ENCODE measurements at regions not wholly inside any gene's neighbourhood (a gene's known extent, or its start where the extent isn't known, plus 50 kb on each side); places are given as distances from the start of the nearest gene placed in this dataset.
"Not testable (repeated sequence)": the region's sequence is repeated elsewhere in the genome, so short reads cannot be mapped to it uniquely, and the experiment has no call there.

DNA sequence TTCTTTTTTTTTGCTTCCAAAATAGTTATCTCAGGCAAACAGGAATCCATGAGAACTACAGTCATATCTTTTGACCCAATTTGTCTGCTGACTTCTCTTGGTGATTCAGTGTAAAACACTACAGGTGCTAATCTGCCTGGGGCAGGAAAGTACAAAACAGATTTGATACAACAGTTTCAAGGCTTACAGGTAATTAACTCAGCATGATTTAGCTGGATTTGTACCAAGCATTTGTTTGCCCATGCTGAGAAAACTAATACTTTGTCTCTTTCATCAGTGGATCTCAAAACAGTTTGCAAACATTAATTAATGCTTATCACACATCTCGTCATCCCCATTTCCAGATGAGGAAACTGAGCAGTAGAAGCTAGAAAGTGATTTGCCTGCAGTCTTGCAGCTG, 312.5 kb upstream of the SEMA6A start:
- DNase-seq (ENCODE audit: low spot score), result no peak

DNA sequence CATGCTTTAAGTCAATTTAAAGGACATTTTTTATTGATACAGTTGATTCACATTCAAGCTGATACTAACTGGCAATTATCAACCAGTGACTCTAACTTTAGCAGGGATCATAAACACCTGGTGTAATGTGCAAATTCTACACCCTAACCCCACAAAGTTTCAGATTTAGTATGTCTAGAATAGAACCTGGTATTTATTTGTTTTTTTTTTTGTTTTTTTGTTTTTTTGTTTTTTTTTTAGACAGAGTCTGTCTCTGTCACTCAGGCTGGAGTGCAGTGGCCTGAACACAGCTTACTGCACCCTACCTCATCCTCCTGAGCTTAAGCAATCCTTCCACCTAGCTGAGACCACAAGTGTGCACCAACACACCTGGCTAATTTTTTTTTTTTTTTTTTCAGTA, 311.2 kb upstream of the SEMA6A start:
- no peak for DNase-seq (ENCODE audit: low spot score)

DNA sequence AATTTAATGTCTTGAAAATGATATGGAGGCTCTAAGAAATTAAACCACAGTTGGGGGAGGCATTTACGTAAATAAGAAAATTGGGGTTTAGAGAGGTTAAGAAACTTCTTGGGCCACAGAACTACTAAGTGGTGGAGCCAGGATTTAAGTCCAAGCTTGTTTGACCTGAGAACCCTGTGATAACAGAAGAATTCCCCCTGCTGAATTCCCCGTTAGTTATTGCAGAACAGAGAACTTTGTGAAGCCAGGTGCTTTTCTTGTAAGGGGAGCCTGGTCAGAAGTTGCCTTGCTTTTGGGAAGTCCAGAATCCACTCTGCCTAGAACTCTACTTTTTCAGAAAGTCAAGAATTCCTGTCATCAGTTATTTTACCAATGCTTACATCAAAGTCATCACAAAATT, 309.3 kb upstream of the SEMA6A start:
- no peak for DNase-seq (ENCODE audit: low spot score)

DNA sequence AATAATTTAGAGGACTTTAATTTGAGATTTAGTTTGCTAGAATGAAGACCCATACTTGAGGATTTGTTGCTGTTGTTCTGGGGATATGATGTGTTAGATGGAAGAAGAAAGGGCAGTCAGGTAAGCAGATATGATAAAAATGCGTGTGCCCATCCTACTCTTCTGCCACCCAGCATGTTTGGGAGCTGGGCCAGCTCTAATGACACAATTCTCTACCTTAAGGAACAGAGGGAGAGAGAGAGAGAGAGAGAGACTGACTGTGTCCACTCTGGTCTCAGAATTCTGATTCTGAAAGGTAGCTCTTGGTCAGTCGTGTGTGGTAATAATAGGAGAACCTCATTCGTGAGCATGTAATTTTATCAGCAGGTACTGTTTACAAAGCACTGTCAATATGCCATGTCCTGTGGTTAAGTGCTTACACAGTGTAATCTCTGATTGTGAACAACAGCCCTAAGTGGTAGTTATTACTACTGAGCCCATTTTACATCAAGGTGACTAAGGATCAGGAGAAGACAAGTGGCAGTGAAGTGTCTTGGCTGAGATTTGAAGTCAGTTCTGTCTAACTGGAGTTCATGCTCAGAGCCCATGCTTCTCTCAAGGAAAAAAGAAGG, 307.4 kb upstream of the SEMA6A start:
- no peak for DNase-seq (ENCODE audit: low spot score)

DNA sequence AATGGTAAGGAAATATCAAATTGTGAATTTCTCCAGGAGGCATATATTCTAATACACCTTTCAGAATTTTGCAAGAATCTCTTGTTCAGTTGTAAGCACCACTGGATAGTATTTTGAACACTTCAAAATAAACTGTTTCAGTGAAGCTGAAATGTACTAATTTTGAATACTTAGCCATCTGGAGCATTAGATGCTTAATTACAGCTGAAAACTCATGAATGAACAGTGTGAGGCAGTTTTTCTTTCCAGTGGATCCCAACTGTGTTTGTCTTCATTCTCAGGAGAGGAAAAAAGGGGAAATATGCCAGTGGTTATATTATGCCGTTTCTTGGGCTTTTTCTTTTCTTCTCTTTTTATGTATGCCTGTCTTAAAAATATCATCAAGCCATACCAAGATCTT, 306.0 kb upstream of the SEMA6A start:
- DNase-seq (ENCODE audit: low spot score), result no peak

DNA sequence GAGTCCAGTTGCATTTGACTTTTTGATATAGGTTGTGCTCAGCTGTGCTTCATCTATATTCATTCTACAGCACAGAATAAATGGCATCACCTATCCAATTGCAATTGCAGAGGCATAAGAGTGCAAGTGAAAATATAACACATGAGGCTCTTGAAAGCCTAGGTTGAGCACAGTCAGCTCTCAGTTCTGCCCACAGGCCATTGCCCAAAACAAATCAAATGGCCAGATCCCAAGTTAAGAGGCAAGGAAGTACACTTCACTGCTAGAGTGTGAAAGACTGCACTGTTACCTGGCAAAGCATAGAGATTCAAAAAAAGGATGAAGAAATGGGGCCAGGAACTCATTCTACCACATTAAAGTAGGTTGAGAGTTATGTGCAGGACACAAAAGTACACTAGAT, 305.5 kb upstream of the SEMA6A start:
- DNase-seq (ENCODE audit: low spot score), result no peak

DNA sequence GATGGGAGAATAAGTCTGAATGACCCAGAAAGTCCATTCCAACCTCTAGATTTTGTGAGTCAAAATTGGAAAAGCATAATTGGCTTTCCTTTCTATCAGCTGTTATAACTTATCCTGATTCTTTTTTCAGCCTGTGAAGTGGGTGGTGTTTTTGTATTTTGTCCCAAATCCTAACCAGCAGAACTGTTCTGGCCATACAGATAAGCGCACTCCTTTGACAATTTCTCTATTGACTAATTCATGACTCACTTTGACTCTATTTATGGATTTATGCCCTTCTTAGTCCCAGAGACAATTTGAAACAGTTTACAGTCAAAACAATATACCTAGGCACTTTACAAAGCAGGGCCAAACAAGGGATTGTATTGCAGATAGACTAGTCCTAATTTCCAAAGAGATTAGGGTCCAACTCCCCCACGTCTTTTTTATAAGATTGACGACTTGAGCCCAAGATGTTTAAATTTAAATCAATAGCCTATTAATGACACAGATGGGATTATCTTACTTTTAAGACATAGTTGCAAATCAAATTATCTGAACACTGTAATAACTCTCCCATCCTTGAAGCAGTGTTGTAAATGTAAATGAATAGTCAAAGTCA, 301.7 kb upstream of the SEMA6A start:
- no peak for DNase-seq (ENCODE audit: low spot score)

DNA sequence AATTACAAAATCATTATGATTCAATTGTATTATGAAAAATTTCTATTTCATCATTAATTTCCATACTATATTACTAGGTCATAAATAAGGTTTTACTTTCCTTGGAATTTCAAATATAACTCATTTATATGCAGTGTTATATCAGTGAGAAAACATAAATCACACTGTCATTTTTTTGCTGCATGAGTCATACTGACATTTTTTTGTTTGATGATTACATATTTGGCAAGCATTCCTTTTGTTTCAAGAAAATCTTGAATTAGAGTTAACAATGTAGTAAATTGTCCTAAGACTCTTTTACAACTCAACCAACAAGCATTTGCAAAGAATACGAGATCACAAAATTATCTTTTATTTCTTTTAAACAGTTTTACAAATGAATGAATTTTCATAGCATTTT, 298.4 kb upstream of the SEMA6A start:
- no peak for DNase-seq (ENCODE audit: low spot score)

DNA sequence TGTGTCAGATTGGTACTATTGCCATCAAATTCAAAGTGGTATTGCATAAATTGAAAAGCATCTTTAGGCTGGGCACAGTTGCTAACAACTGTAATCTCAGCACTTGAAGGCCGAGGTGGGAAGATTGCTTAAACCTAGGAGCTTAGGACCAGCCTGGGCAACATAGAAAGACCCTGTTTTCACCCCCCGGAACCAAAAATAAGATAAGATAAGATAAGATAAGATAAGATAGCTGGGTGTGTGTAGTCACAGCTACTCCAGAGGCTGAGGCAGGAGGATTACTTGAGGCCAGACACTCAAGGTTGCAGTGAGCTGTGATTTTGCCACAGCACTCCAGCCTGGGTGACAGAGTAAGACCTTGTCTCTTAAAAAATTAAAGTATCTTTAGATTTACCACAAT, 297.9 kb upstream of the SEMA6A start:
- no peak for DNase-seq (ENCODE audit: low spot score)

DNA sequence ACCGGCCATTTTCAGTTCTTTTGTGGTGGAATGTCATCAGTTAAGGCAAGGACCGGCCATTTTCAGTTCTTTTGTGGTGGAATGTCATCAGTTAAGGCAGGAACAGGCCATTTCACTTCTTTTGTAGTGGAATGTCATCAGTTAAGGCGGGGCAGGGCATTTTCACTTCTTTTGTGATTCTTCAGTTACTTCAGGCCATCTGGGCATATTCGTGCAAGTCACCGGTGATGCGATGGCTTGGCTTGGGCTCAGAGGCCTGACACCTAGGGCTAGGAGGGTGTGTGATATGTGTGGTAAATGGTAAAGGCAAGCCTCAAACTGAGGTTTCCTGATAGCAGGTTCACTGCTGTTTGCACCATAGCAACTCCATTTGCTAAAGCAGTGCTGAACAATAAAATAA, 293.2 kb upstream of the SEMA6A start:
- DNase-seq (ENCODE audit: low spot score), result not testable (repeated sequence)

DNA sequence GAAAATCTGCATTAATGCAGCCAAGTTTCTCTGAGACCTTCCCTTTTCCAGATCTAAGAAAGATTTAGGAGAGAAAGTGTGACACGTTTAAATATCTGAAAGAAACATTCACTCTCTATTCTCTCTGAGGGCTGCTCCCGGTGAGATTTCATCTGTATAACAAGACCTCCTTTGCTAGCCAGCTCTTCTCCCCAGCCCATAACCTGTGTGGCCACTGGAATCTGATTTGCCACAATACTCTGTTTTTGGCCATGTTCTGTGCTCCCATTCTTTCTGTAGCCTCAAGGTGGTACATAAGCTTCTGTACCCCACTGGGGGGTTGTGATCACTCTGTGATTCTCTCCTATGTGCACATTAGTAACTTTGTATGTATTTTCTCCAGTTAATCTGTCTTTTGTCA, 291.0 kb upstream of the SEMA6A start:
- DNase-seq (ENCODE audit: low spot score), result no peak

DNA sequence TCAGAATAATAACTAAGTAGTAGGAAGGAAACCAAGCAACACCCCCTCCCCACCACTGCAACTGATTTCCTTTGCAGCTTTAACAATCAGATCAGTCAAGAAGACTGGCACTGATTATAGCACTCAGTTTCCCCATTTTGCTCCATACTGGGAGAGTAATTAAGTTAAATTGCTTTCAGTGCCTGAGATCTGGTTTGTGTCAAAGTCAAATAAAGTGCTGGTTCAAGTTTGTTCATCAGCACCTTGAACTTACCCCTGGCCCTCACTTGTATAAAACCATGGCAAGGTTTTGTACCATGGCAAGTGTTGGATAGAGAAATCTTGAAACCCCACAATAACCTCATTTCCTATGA, 290.2 kb upstream of the SEMA6A start:
- DNase-seq (ENCODE audit: low spot score), result no peak

DNA sequence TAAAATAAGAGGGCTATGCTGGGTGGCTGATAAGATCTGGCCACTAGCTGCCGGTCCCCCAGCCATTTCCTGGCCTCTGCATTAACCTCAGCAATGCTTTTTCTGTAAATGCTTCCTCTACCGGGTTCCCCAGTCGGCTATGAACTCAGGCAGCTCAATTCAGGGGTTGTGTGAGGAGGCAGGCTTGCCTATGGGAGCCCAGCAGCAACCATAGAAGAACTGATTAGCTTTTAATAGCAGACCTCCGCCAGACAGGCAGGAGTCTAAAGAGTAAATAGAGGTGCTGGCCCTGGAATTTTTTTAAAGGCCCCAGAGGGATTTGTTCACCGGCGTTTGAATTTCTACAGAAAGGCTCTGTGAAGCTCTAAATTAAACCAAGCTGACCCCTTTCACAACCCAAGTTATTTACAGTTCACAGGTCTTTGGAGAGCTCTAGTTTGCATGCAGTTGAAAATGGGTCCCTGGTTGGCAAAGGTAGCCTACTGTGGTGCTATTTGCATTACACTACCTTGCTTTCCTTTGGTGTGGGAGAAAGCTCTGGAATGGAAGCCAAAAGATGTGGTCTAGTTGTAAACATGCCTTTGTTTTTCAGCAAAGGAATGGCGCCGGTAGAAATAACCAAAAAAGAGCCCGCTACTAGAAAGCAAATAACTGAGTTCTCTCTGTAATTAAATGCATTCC, 289.7 kb upstream of the SEMA6A start:
- DNase-seq (ENCODE audit: low spot score), result no peak

DNA sequence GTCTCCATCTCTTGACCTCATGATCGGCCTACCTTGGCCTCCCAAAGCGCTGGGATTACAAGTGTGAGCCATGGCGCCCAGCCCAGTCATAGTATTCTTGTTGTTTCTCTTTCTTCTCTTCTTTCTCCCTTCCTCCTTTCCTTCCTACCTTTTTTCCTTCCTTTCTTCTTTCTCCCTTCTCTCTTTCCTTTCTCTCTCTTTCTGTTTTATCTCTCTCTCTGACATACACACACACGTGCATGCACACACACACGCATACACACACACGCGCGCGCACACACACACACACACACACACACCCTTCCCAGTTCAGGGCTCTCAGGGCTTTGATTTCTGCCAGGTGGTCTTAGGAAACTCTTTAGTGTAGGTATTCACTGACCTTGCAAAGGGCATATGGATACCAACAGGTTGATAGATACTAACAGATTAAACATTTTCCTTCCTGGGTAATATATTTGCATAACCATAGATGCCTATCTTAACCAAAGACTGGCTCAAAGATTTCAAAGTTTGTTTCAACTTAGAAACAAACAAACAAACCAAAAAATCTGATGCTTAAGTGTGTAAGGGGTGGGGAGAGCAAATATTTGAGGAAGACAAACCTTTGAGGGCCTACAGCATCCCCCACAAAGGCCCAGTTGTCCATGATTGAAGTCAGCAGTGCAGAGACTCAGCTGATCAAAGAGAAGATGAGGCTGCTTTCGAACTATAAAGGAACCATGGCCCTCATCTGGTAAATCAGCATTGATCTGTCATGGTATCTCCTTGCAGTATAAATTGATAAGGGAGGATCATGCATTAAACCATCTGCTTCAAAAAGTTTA, 288.2 kb upstream of the SEMA6A start:
- no peak for DNase-seq (ENCODE audit: low spot score)

DNA sequence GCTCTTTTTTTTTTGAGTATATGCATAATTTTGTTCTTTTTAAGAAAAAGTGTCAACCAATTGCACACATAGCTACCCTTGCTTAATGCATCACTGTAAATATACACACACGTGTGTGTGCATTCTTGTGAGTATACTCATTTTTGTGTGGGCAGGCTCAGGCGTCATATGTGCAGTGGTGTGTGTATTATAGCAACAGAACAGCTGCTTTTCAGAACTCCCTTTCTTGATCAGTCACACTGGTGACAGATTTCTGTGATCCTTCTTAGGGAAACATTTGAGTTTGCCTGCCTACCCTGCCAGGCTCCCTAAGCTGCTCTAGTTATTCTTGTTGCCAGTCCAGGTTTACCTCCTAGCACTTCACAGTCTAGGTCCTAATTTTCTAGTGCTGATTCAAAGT, 287.0 kb upstream of the SEMA6A start:
- DNase-seq (ENCODE audit: low spot score), result no peak

DNA sequence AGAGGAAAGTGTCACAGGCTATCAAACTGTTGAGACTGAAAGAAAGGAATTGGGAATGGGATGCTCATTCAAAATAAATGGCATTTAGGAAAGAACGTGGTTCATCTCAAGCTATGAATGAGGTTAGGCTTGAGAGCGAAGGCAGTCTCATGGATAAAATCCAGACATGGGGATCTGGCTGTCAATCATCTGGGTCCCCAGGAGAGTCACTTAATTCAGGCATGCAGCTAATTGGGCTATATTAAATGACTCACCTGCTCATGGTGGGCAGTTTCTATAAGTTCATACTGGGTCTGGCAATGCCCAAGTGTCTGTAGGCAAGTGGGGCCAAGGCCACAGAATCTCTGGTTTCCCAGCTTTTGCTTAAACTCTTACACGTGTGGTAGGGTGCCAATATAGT, 286.5 kb upstream of the SEMA6A start:
- no peak for DNase-seq (ENCODE audit: low spot score)

DNA sequence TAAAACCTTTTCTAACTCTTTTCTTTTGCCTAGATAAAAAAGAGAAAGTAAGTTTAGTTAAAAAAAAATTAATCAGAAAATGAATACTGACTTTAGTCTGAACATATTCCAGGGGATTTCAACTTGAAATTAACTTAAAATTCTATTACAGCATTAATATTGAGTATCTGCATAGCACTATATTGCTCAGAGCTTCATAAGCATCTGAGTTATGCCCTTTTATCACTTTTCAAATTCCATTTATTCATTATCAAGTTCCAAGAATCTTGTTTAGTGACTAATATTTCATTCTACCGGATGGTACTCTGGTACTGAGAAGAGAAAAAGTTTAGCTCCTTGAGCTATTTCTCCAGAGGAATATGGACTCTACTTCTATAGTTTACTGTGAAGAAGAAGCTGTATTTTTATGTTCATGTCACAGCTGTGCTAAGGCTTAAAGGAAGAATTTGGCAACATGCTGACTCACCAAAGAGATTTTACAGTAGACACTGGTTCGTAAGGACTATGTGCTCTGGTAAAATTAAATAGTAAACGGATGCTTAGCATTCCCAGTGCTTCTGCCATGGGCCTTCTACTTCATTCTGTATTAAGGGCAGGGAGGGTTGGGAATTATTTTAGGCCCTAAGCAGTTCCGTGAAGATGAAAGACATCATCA, 285.2 kb upstream of the SEMA6A start:
- no peak for DNase-seq (ENCODE audit: low spot score)

DNA sequence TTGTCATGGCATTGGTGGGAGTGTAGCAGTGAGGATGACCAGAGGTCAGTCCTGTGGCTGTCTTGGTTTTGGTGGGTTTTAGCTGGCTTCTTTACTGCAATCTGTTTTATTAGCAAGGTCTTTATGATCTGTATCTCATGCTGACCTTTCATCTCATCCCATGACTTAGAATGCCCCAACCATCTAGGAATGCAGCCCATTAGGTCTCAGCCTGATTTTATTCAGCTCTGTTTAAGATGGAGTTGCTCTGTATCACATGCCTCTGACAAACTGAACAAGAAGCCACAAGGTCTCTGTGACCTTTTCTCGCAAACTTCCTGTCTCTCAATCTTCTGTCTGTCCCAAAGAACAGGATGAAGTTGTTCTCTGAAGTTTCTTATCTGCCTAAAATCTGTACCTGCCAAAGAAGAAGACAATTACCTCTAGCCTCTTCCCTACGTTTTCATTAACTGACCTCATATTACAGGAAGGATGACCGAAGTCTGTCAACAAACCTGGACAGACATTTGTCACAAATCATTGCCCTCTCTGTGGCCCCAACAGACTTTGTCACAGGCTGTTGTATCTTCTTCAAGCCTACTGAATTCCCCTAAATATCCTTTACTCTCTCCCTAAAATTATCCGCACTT, 284.2 kb upstream of the SEMA6A start:
- no peak for DNase-seq (ENCODE audit: low spot score)

DNA sequence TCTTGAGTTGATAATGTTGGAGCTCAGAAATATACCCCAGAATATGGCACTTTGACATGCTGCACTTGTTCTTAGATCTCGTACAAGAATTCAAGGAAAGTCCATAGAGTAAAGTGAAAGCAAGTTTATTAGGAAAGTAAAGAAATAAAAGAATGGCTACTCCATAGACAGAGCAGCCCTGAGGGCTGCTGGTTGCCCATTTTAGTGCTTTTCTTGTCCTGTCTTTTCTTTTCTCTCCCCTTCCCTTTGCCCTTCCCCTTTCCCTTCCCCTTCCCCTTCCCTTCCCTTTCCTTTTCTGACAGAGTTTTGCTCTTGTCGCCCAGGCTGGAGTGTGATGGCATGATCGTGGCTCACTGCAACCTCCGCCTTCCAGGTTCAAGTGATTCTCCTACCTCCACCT, 283.4 kb upstream of the SEMA6A start:
- DNase-seq (ENCODE audit: low spot score), result not testable (repeated sequence)

DNA sequence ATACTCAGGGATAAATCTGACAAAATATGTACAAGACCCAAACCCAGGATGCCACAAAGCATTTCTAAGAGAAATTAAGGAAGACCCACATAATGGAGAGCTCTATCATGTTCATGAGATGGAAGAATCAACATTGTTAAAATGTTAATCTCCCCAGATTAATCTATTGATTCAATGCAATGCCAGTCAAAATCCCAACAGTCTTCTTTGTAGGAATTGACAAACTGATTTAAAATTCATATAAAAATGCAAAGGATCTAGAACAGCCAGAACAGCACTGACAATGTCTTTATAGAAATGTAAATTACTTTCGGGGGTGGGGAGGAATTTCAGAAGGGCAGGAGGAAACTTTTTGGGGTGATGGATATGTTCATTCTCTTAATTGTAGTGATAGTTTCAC, 281.6 kb upstream of the SEMA6A start:
- no peak for DNase-seq (ENCODE audit: low spot score)

DNA sequence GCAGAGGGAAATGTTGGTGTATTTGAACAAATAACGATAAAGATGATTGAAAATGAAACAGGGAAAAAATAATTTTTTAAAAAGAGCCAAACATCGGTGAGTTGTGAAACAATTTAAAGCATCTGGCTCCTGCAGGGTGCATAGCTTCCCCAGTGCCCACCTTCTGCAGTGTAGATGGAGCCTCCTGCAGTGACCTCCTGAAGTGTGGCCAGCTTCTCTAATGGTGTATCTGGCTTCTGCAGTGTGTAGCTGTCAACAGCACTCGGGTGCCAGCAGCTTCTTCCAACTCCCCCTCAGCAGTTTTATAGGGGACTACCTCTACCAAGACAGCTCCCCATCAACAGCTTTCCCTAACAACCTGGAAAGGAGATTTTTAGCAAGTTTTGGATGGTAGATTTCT, 279.4 kb upstream of the SEMA6A start:
- no peak for DNase-seq (ENCODE audit: low spot score)

DNA sequence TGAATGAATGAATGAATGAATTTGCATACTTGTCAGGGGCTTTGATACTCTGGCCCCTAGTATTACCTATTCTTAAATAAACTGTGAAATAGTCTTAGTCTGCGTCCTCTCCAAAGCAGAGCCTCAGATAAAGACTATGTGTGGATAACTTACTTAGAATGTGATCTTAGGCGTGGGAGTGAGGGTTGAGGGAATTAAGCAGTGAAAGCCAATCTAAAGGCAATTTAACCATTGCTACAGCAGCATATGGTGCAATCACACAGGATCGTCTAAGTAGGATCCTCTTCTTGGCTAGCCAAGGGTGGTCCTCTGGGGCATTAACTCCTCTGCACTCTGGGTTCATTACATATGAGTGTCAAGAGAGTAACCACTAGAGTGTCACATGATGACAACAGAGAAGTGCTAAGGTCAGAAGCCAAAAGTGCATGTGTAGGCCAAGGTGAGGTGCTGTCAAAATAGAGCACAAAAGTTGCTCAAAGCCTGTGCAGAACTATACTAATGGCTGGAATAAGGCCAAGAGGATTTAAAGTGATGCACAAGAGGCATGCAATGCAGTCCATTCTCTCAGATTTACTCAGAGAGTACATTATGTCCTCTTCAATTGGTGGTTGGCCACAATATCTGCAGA, 274.4 kb upstream of the SEMA6A start:
- DNase-seq (ENCODE audit: low spot score), result no peak
